ENCODE measurements at regions not wholly inside any gene's neighbourhood (a gene's known extent, or its start where the extent isn't known, plus 50 kb on each side); places are given as distances from the start of the nearest gene placed in this dataset.

DNA sequence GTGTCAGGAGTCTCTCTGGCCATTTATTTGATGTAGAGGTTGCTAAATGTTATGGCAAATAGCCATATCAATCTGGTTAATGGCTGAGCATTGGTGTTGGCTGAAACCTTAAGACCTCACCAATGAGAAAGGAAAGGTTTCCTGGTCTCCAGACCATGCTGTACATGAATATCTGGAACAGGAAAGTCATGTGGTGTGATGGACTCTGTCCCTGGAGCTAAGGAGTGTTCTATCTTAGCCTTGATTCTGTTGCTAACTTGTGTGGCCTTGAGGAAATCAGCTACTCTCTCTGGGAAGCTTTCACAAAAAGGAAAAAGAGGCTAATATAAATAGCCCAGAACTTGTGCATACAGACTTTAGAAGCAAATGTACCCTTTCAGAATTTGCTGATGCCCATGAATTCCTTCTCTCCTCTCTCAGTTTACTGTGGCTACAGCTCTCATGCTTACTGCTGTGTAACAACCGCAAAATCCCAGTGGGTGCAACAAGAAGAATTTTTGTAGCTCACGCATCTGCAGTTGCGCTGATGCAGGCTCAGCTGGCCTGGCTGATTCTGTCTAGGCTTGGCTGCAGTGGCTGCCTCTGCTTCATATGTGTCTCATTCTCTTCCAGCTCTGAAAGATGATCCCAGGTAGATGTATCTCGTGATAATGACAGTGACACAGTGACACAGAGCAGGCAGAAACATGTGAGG lies 287.5 kb downstream of the NPIPA8 start:
- H3K4me1 ChIP-seq (ENCODE audit: control insufficient read depth, insufficient read depth, low read length): no peaks in the 10 kb centered on the region
- ChIA-PET CTCF (interaction anchor here (1.3 kb wide), 1 partner anchor 23 kb away, joined by 3 read pairs; no protein-coding TSS in a partner anchor), POLR2A (interaction anchor here (0.6 kb wide), 1 partner anchor 9 kb away, joined by 3 read pairs; no protein-coding TSS in a partner anchor)
- no peak overlapping the region for H3K27ac ChIP-seq (ENCODE audit: extremely low read depth, low read depth, low read length)
- no peaks in the 10 kb centered on the region for H3K9me3 ChIP-seq (ENCODE audit: control insufficient read depth, insufficient read depth, low read depth, low read length)
- no peaks in the 10 kb centered on the region for H3K36me3 ChIP-seq (ENCODE audit: control insufficient read depth in 2 of 2, insufficient read depth in 1 of 2, low read length in 2 of 2)
- no peak overlapping the region for H3K4me3 ChIP-seq (ENCODE audit: low read depth, low read length)
- no peak for TF ChIP-seq ZNF571 (tag by site-specific recombination; IDR thresholded peaks at IDR 0.05)
- TF ChIP-seq, protein P1, sequence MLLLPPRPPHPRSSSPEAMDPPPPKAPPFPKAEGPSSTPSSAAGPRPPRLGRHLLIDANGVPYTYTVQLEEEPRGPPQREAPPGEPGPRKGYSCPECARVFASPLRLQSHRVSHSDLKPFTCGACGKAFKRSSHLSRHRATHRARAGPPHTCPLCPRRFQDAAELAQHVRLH (tag by site-specific recombination; IDR thresholded peaks at IDR 0.05): no peak
- no peak for TF ChIP-seq ZNF600 (tag by site-specific recombination; IDR thresholded peaks at IDR 0.05)
- TF ChIP-seq, protein P2, sequence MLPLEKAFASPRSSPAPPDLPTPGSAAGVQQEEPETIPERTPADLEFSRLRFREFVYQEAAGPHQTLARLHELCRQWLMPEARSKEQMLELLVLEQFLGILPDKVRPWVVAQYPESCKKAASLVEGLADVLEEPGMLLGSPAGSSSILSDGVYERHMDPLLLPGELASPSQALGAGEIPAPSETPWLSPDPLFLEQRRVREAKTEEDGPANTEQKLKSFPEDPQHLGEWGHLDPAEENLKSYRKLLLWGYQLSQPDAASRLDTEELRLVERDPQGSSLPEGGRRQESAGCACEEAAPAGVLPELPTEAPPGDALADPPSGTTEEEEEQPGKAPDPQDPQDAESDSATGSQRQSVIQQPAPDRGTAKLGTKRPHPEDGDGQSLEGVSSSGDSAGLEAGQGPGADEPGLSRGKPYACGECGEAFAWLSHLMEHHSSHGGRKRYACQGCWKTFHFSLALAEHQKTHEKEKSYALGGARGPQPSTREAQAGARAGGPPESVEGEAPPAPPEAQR (tag by site-specific recombination; IDR thresholded peaks at IDR 0.05): no peak
- no peak for TF ChIP-seq ZFHX2 (tag by site-specific recombination; conservative IDR thresholded peaks at IDR 0.05)
- TF ChIP-seq ZNF366 (tag by site-specific recombination; conservative IDR thresholded peaks at IDR 0.05): no peak
- TF ChIP-seq ZNF324 (tag by site-specific recombination; IDR thresholded peaks at IDR 0.05): no peak
- TF ChIP-seq ZNF274 (IDR thresholded peaks at IDR 0.05; ENCODE audit: low read length): no peak
- TF ChIP-seq ZNF274 (tag by site-specific recombination; IDR thresholded peaks at IDR 0.05; ENCODE audit: borderline replicate concordance): no peak
- TF ChIP-seq TRIM28 (IDR thresholded peaks at IDR 0.05; ENCODE audit: borderline replicate concordance, low read length): no peak
- no peak for TF ChIP-seq OSR2 (tag by site-specific recombination; IDR thresholded peaks at IDR 0.05)
- TF ChIP-seq MZF1 (tag by site-specific recombination; IDR thresholded peaks at IDR 0.05; ENCODE audit: borderline replicate concordance): no peak
- TF ChIP-seq HOXC10 (CRISPR knock-in tag; IDR thresholded peaks at IDR 0.05): no peak
- no peak for TF ChIP-seq ZNF391 (tag by site-specific recombination; IDR thresholded peaks at IDR 0.05; ENCODE audit: borderline replicate concordance, low read depth)
- no peak for TF ChIP-seq ZNF16 (tag by site-specific recombination; IDR thresholded peaks at IDR 0.05; ENCODE audit: low read depth)
- no peak for TF ChIP-seq ZFP69B (tag by site-specific recombination; IDR thresholded peaks at IDR 0.05)
- no peak for TF ChIP-seq ZNF211 (tag by site-specific recombination; IDR thresholded peaks at IDR 0.05; ENCODE audit: low read depth)
- TF ChIP-seq WT1 (tag by site-specific recombination; IDR thresholded peaks at IDR 0.05): no peak
- no peak for TF ChIP-seq KLF7 (tag by site-specific recombination; IDR thresholded peaks at IDR 0.05; ENCODE audit: borderline replicate concordance)
- TF ChIP-seq ZNF146 (tag by site-specific recombination; IDR thresholded peaks at IDR 0.05): no peak
- TF ChIP-seq ZNF514 (tag by site-specific recombination; IDR thresholded peaks at IDR 0.05): no peak

- Histone ChIP-seq H3K36me3 (ENCODE audit: control insufficient read depth in 2 of 2, insufficient read depth in 1 of 2, low read length in 2 of 2) (no peaks in the 10 kb centered on the region), H3K4me1 (ENCODE audit: control insufficient read depth, insufficient read depth, low read length) (no peaks in the 10 kb centered on the region), H3K4me3 (ENCODE audit: low read depth, low read length) (no peak overlapping the region), H3K27ac (ENCODE audit: extremely low read depth, low read depth, low read length) (no peak overlapping the region), H3K9me3 (ENCODE audit: control insufficient read depth, insufficient read depth, low read depth, low read length) (no peaks in the 10 kb centered on the region)
- ChIA-PET CTCF (no interaction called here), POLR2A (no interaction called here)
- no peak for TF ChIP-seq ZSCAN5A (tag by site-specific recombination; IDR thresholded peaks at IDR 0.05)
- TF ChIP-seq ZNF768 (tag by site-specific recombination; IDR thresholded peaks at IDR 0.05): no peak
- no peak for TF ChIP-seq ZNF777 (tag by site-specific recombination; IDR thresholded peaks at IDR 0.05; ENCODE audit: borderline replicate concordance)
- TF ChIP-seq GLI4 (tag by site-specific recombination; IDR thresholded peaks at IDR 0.05): no peak
- TF ChIP-seq ELK4 (IDR thresholded peaks at IDR 0.05; ENCODE audit: borderline replicate concordance, low read depth, low read length): no peak
- no peak for TF ChIP-seq ZNF791 (tag by site-specific recombination; IDR thresholded peaks at IDR 0.05)
- TF ChIP-seq SP3 (tag by site-specific recombination; IDR thresholded peaks at IDR 0.05): no peak
- TF ChIP-seq BCL11B (tag by site-specific recombination; IDR thresholded peaks at IDR 0.05; ENCODE audit: low read depth): no peak
- no peak for TF ChIP-seq ZNF366 (tag by site-specific recombination; conservative IDR thresholded peaks at IDR 0.05)
- TF ChIP-seq ZNF626 (tag by site-specific recombination; IDR thresholded peaks at IDR 0.05): no peak
- no peak for TF ChIP-seq ZSCAN30 (tag by site-specific recombination; IDR thresholded peaks at IDR 0.05)
- no peak for TF ChIP-seq ZNF48 (tag by site-specific recombination; IDR thresholded peaks at IDR 0.05)
- no peak for TF ChIP-seq RBAK (tag by site-specific recombination; IDR thresholded peaks at IDR 0.05)
- no peak for TF ChIP-seq ZNF341 (tag by site-specific recombination; IDR thresholded peaks at IDR 0.05; ENCODE audit: low read depth)
Measured at GRCh38 chr16:18047761-18048160, 288.8 kb downstream of the NPIPA8 start.
